ENCODE measurements at regions not wholly inside any gene's neighbourhood (a gene's known extent, or its start where the extent isn't known, plus 50 kb on each side); places are given as distances from the start of the nearest gene placed in this dataset.

DNA sequence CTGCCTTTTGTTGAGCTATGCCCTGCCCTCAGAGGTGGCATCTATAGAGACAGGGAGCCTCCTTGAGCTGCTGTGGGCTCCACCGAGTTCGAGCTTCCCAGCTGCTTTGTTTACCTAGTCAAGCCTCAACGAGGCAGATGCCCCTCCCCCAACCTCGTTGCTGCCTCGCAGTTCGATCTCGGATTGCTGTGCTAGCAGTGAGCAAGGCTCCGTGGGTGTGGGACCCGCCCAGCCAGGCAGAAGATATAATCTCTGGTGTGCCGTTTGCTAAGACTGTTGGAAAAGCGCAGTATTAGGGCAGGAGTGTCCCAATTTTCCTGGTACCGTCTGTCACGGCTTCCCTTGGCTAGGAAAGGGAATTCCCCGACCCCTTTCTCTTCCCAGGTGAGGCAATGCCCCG lies 88.4 kb upstream of the CDK6 start:
- POLR2A ChIA-PET = interaction anchor here (0.5 kb wide), 1 partner anchor 29 kb away, joined by 4 read pairs; no protein-coding TSS in a partner anchor

DNA sequence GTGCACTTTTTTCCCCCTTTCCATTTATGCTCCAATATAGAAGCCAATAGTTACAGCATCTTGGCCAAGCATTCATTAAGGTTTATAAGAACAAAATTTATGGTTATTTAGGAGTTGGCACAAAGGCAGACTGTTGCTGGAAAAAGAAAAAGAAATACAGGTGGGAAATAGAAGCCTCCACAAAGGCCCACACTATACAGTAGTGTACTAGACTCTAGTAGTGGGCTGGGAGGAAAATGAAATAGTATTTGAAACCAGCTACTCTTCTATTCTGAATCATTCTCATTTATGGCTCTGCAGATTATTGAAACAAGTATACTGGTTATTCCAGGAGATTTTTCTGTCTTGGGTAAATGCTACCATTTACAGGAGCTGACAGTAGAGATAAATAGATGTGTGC lies 80.9 kb upstream of the CDK6 start:
- no peaks in the 10 kb centered on the region for H3K79me2 ChIP-seq (ENCODE audit: insufficient read depth, low read depth, low read length)
- H3K27ac ChIP-seq (ENCODE audit: low read depth, low read length, poor library complexity, severe bottlenecking) = no peak overlapping the region
- no peak for DNase-seq (ENCODE audit: low spot score)
- no peak overlapping the region for H2AFZ ChIP-seq (ENCODE audit: low read length)
- BruUV-seq (replicated peaks) = no TSS peak
- H3K4me1 ChIP-seq (ENCODE audit: insufficient read depth, low read length, poor library complexity, severe bottlenecking) = no peaks in the 10 kb centered on the region
- H3K4me2 ChIP-seq (ENCODE audit: low read length) = no peak overlapping the region
- CTCF ChIA-PET (ENCODE audit: unreplicated experiment) = no interaction called here
- POLR2A ChIA-PET = no interaction called here
- H4K20me1 ChIP-seq (ENCODE audit: insufficient read depth, low read length) = no peaks in the 10 kb centered on the region
- TF ChIP-seq EZH2phosphoT487 (IDR thresholded peaks at IDR 0.05; ENCODE audit: borderline replicate concordance, low read depth, low read length) = no peak
- TF ChIP-seq, protein P1, sequence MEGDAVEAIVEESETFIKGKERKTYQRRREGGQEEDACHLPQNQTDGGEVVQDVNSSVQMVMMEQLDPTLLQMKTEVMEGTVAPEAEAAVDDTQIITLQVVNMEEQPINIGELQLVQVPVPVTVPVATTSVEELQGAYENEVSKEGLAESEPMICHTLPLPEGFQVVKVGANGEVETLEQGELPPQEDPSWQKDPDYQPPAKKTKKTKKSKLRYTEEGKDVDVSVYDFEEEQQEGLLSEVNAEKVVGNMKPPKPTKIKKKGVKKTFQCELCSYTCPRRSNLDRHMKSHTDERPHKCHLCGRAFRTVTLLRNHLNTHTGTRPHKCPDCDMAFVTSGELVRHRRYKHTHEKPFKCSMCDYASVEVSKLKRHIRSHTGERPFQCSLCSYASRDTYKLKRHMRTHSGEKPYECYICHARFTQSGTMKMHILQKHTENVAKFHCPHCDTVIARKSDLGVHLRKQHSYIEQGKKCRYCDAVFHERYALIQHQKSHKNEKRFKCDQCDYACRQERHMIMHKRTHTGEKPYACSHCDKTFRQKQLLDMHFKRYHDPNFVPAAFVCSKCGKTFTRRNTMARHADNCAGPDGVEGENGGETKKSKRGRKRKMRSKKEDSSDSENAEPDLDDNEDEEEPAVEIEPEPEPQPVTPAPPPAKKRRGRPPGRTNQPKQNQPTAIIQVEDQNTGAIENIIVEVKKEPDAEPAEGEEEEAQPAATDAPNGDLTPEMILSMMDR (conservative IDR thresholded peaks at IDR 0.05; ENCODE audit: low read length) = no peak
- intact Hi-C loops (cut with micrococcal nuclease; ENCODE audit: unreplicated experiment) = no loop called here
- H3K9me3 ChIP-seq (ENCODE audit: low read length) = no peaks in the 10 kb centered on the region
- H3K36me3 ChIP-seq (ENCODE audit: insufficient read depth, low read length) = no peaks in the 10 kb centered on the region
- no peak overlapping the region for H3K4me3 ChIP-seq (ENCODE audit: low read depth, low read length, poor library complexity, severe bottlenecking)
- no peaks in the 10 kb centered on the region for H3K9me2 ChIP-seq (ENCODE audit: insufficient read depth, low read length)

More for the DNA sequence above, 88.4 kb upstream of the CDK6 start:
- no peak for TF ChIP-seq EZH2phosphoT487 (IDR thresholded peaks at IDR 0.05; ENCODE audit: borderline replicate concordance, low read depth, low read length)
- TF ChIP-seq, protein P1 (conservative IDR thresholded peaks at IDR 0.05; ENCODE audit: low read length) = no peak
- Histone ChIP-seq H3K9me3 (ENCODE audit: low read length) (no peaks in the 10 kb centered on the region), H3K4me3 (ENCODE audit: low read depth, low read length, poor library complexity, severe bottlenecking) (no peak overlapping the region), H3K27ac (ENCODE audit: low read depth, low read length, poor library complexity, severe bottlenecking) (no peak overlapping the region), H3K4me2 (ENCODE audit: low read length) (no peak overlapping the region), H3K9me2 (ENCODE audit: insufficient read depth, low read length) (no peaks in the 10 kb centered on the region), H3K4me1 (ENCODE audit: insufficient read depth, low read length, poor library complexity, severe bottlenecking) (no peaks in the 10 kb centered on the region), H4K20me1 (ENCODE audit: insufficient read depth, low read length) (no peaks in the 10 kb centered on the region), H2AFZ (ENCODE audit: low read length) (no peak overlapping the region), H3K36me3 (ENCODE audit: insufficient read depth, low read length) (no peaks in the 10 kb centered on the region), H3K79me2 (ENCODE audit: insufficient read depth, low read depth, low read length) (no peaks in the 10 kb centered on the region)
- BruUV-seq (replicated peaks) = no TSS peak
- no peak for DNase-seq (ENCODE audit: low spot score)
- CTCF ChIA-PET (ENCODE audit: unreplicated experiment) = no interaction called here
- intact Hi-C loops (cut with micrococcal nuclease; ENCODE audit: unreplicated experiment) = no loop called here

DNA sequence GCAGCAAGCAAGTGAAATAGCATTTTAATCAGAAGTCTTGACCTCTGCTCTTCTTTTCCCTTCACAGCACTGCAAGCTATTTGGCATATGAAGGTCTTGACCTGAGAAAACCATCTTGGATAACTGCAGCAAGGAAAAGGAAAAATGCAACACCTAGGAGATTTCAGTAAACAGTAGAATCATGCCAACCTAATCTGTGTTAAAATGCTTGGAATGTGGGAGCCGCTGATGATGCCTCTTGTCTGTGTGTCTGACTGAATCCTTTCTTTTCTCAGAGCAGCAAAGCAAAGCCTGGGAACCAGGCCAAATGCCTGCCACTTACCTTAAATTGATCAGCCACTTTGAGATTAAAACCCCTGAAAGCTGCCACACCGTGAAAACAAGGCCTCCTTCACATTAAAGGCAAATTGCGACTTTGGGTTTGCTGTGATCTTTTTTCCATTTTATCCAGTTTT lies 80.4 kb upstream of the CDK6 start:
- H3K4me2 ChIP-seq (ENCODE audit: low read length) = no peak overlapping the region
- no peak overlapping the region for H2AFZ ChIP-seq (ENCODE audit: low read length)

More for the DNA sequence above, 80.4 kb upstream of the CDK6 start:
- Histone ChIP-seq H3K36me3 (ENCODE audit: insufficient read depth, low read length) (no peaks in the 10 kb centered on the region), H3K4me1 (ENCODE audit: insufficient read depth, low read length, poor library complexity, severe bottlenecking) (no peaks in the 10 kb centered on the region), H3K9me2 (ENCODE audit: insufficient read depth, low read length) (no peaks in the 10 kb centered on the region), H4K20me1 (ENCODE audit: insufficient read depth, low read length) (no peaks in the 10 kb centered on the region), H3K27ac (ENCODE audit: low read depth, low read length, poor library complexity, severe bottlenecking) (no peak overlapping the region), H3K79me2 (ENCODE audit: insufficient read depth, low read depth, low read length) (no peaks in the 10 kb centered on the region), H3K9me3 (ENCODE audit: low read length) (no peaks in the 10 kb centered on the region), H3K4me3 (ENCODE audit: low read depth, low read length, poor library complexity, severe bottlenecking) (no peak overlapping the region)
- no TSS peak for BruUV-seq (replicated peaks)
- no peak for TF ChIP-seq EZH2phosphoT487 (IDR thresholded peaks at IDR 0.05; ENCODE audit: borderline replicate concordance, low read depth, low read length)
- TF ChIP-seq, protein P1 (conservative IDR thresholded peaks at IDR 0.05; ENCODE audit: low read length) = no peak
- no peak for DNase-seq (ENCODE audit: low spot score)
- ChIA-PET CTCF (ENCODE audit: unreplicated experiment) (no interaction called here), POLR2A (no interaction called here)
- intact Hi-C loops (cut with micrococcal nuclease; ENCODE audit: unreplicated experiment) = no loop called here
